Psoas muscle (tissue), 7 donors: ENCODE measurements at regions not wholly inside any gene's neighbourhood (a gene's known extent, or its start where the extent isn't known, plus 50 kb on each side); places are given as distances from the start of the nearest gene placed in this dataset.
"Not testable (repeated sequence)": the region's sequence is repeated elsewhere in the genome, so short reads cannot be mapped to it uniquely, and the experiment has no call there.

Experiments used
- ATAC-seq, 4 donors: fragments of 200-7000 bp; cut with Tn5 transposase; one replicate each; pipeline ENCODE4 v1.9.1; 2020; ENCODE audit warnings: moderate library complexity in 3 of 4, mild to moderate bottlenecking in 2 of 4
- DNase-seq, 2 donors: peaks; one replicate each; pipeline ENCODE4 v3.0.0-alpha.2; 2020
- H3K27ac ChIP-seq: fragments of 200-600 bp; one replicate; pipeline ENCODE4 v1.8.0; 2022
- H3K27me3 ChIP-seq, 3 donors: fragments of 200-600 bp in 1 of 3; one replicate each; pipeline versions ENCODE4 v1.6.1 to v1.8.0; 2013 to 2022; ENCODE audit warnings: low read length in 2 of 3, mild to moderate bottlenecking in 2 of 3, moderate library complexity in 1 of 3; ENCODE audit not compliant: insufficient read depth in 3 of 3
- H3K36me3 ChIP-seq, 2 donors: fragments of 200-600 bp in 1 of 2; one replicate each; pipeline versions ENCODE4 v1.6.1 to v1.8.0; 2013 to 2022; ENCODE audit warnings: low read depth in 1 of 2, mild to moderate bottlenecking in 1 of 2, moderate library complexity in 1 of 2; ENCODE audit not compliant: insufficient read depth in 1 of 2
- H3K4me1 ChIP-seq: fragments of 200-600 bp; one replicate; pipeline ENCODE4 v1.8.0; 2022
- H3K4me3 ChIP-seq: fragments of 200-600 bp; one replicate; pipeline ENCODE4 v1.8.0; 2022; ENCODE audit warnings: mild to moderate bottlenecking
- H3K9me3 ChIP-seq: fragments of 200-600 bp; one replicate; pipeline ENCODE4 v1.8.0; 2022
- CTCF ChIP-seq: fragments of 200-600 bp; IDR thresholded peaks from one replicate; pipeline ENCODE4 v1.8.0; 2022; ENCODE audit warnings: antibody characterized with exemption
- WGBS, 3 donors: extraction: QIAGEN DNeasy Blood & Tissue Kit; methylation state at CpG; one replicate each; pipeline versions ENCODE4 v1.1.6 to v1.1.7; 2013; 5-methylcytosine and 5-hydroxymethylcytosine counted together
- intact Hi-C, 2 donors: fragments of 100-400 bp; cut with DNase I; formaldehyde crosslinking; loops; one replicate each; pipeline versions ENCODE4 v1.11.0 to v1.14.2; 2022
- donor health status: healthy with polysubstance abuse.
- donor health status: DM: no; HTN: no; CAD: no; lungs with moderate emphysema.
- donor health status: Bipolar disorder and iron deficiency.
- donor health status: healthy.
- donor health status: DM: yes; HTN: yes; CAD: no.
- donor health status: DM: no; HTN: no; CAD: no.
- donor health status: DM: yes; HTN: yes; CAD: no.

GRCh38 chr9:79087133-79087532 lies 484.6 kb upstream of the TLE4 start:
- H3K9me3 ChIP-seq = no peaks in the 10 kb centered on the region
- no peak overlapping the region for H3K4me3 ChIP-seq
- 79 to 88% (median 87%) methylated on average over 2 of the region's 2 CpGs for WGBS, 3 donors
- no peaks in the 10 kb centered on the region for H3K27me3 ChIP-seq
- no peaks in the 10 kb centered on the region for H3K36me3 ChIP-seq
- H3K27ac ChIP-seq = no peak overlapping the region
- intact Hi-C loops = no loop called here
- TF ChIP-seq CTCF = no peak
- DNase-seq (no peak), ATAC-seq (no peak)
- H3K4me1 ChIP-seq = no peaks in the 10 kb centered on the region

DNA sequence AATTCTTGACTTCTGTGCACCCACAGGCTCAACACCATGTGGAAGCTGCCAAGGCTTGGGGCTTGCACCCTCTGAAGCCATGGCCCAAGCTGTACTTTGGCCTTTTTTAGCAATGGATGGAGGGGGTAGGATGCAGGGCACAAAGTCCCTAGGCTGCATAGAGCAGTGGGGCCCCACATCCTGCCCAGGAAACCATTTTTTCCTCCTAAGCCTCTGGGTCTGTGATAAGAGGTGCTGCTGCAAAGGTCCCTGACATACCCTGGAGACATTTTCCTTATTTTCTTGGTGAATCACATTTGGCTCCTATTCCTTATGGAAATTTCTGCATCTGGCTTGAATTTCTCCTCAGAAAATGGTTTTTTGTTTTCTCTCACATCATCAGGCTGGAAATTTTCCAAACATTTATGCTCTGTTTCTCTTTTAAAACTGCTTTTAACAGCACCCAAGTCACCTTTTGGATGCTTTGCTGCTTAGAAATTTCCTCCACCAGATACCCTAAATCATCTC lies 482.7 kb upstream of the TLE4 start:
- intact Hi-C loops = no loop called here
- ATAC-seq = no peak
- Histone ChIP-seq H3K4me3 (no peak overlapping the region), H3K27me3 (no peaks in the 10 kb centered on the region), H3K36me3 (no peaks in the 10 kb centered on the region), H3K9me3 (no peaks in the 10 kb centered on the region), H3K27ac (no peak overlapping the region), H3K4me1 (no peaks in the 10 kb centered on the region)
- no peak for DNase-seq
- TF ChIP-seq CTCF = no peak

GRCh38 chr9:79089851-79090250 lies 481.9 kb upstream of the TLE4 start:
- WGBS, 3 donors = 75 to 79% (median 78%) methylated on average over 2 of the region's 2 CpGs
- H3K27ac ChIP-seq, H3K4me1 ChIP-seq, H3K36me3 ChIP-seq, H3K27me3 ChIP-seq, DNase-seq, H3K9me3 ChIP-seq, H3K4me3 ChIP-seq, ATAC-seq, intact Hi-C loops: not testable (repeated sequence)

DNA sequence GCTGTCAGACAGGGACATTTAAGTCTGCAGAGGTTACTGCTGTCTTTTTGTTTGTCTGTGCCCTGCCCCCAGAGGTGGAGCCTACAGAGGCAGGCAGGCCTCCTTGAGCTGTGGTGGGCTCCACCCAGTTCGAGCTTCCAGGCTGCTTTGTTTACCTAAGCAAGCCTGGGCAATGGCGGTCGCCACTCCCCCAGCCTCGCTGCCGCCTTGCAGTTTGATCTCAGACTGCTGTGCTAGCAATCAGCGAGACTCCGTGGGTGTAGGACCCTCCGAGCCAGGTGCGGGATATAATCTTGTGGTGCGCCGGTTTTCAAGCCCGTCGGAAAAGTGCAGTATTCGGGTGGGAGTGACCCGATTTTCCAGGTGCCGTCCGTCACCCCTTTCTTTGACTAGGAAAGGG lies 468.5 kb upstream of the TLE4 start:
- H3K4me3 ChIP-seq, DNase-seq, intact Hi-C loops, ATAC-seq, H3K27me3 ChIP-seq, H3K27ac ChIP-seq, H3K4me1 ChIP-seq, H3K9me3 ChIP-seq, H3K36me3 ChIP-seq: not testable (repeated sequence)
- WGBS, 3 donors = 92 to 98% (median 96%) methylated on average over 16 to 17 of the region's 17 CpGs

GRCh38 chr9:79104216-79104615 lies 467.5 kb upstream of the TLE4 start:
- TF ChIP-seq CTCF = no peak
- H3K9me3 ChIP-seq = no peaks in the 10 kb centered on the region
- no peak overlapping the region for H3K4me3 ChIP-seq
- DNase-seq = no peak
- no peaks in the 10 kb centered on the region for H3K36me3 ChIP-seq
- H3K4me1 ChIP-seq = no peaks in the 10 kb centered on the region
- no peaks in the 10 kb centered on the region for H3K27me3 ChIP-seq
- intact Hi-C loops = no loop called here
- H3K27ac ChIP-seq = no peak overlapping the region
- no peak for ATAC-seq
- WGBS, 3 donors = 89 to 98% (median 97%) methylated on average over 1 of the region's 1 CpG

GRCh38 chr9:79104951-79105350 lies 466.8 kb upstream of the TLE4 start:
- ATAC-seq = no peak
- no peak for DNase-seq
- WGBS, 3 donors = 78 to 80% (median 78%) methylated on average over 2 of the region's 2 CpGs
- Histone ChIP-seq H3K27ac (no peak overlapping the region), H3K9me3 (no peaks in the 10 kb centered on the region), H3K4me1 (no peaks in the 10 kb centered on the region), H3K27me3 (no peaks in the 10 kb centered on the region), H3K4me3 (no peak overlapping the region), H3K36me3 (no peaks in the 10 kb centered on the region)
- intact Hi-C loops = no loop called here
- no peak for TF ChIP-seq CTCF
